ENCODE measurements at regions not wholly inside any gene's neighbourhood (a gene's known extent, or its start where the extent isn't known, plus 50 kb on each side); places are given as distances from the start of the nearest gene placed in this dataset.
"Not testable (repeated sequence)": the region's sequence is repeated elsewhere in the genome, so short reads cannot be mapped to it uniquely, and the experiment has no call there.

DNA sequence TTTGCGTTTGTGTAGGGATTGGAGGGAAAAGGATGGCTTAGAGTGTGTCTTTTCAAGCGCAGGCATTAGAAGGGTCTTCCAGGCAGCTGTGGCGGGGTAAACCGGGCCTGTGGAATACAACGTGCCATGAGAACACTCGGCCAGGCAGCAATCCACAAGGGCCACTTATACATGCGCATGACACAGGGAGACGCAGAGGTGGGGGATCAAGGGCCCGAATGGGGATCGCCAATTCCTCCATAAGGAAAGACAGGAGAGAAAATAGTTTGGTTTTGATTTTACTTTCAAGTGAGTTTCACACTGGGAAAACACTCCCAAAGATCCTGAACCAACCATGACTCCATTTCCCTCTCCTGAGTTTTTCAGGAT, 71.6 kb downstream of the SPRING1 start:
- Histone ChIP-seq H3K4me3 (replicated peaks; ENCODE audit: low read depth, low read length) (no peak overlapping the region), H3K27me3 (replicated peaks; ENCODE audit: control insufficient read depth, insufficient read depth, low read length) (no peaks in the 10 kb centered on the region; the same call in 1 of the 2 replicates), H3K36me3 (ENCODE audit: control insufficient read depth, insufficient read depth, low read length) (no peaks in the 10 kb centered on the region)
- DNase-seq (ENCODE audit: extremely low read depth, insufficient read length) = no peak
- no peak for TF ChIP-seq CTCF (IDR thresholded peaks at IDR 0.05; ENCODE audit: insufficient read depth, low read length, poor library complexity, severe bottlenecking)

- TF ChIP-seq CTCF (IDR thresholded peaks at IDR 0.05; ENCODE audit: insufficient read depth, low read length, poor library complexity, severe bottlenecking) = no peak
- Histone ChIP-seq H3K36me3 (ENCODE audit: control insufficient read depth, insufficient read depth, low read length) (no peaks in the 10 kb centered on the region), H3K27me3 (replicated peaks; ENCODE audit: control insufficient read depth, insufficient read depth, low read length) (no peaks in the 10 kb centered on the region; the same call in 1 of the 2 replicates), H3K4me3 (replicated peaks; ENCODE audit: low read depth, low read length) (no peak overlapping the region)
- DNase-seq (ENCODE audit: extremely low read depth, insufficient read length) = no peak
These were observed 72.1 kb downstream of the SPRING1 start for GRCh38 chr12:116665666-116666304.

DNA sequence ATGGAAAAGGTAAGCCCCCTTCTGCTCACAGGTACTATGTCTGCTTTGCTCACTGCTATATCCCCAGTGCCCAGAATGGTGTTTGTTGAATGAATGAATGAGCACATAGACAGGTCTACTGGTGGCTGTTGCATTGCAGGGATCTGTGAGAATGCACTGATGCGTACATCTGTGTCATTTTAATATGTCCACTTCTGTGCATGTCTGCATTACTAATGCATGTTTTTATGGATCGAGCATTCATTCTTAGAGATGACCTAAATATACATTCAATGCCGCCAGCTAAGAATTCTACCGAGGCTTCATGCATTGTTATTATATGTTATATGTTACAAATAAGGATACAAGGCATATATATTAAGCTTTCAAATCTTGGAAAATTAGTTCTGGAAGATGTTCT, 73.8 kb downstream of the SPRING1 start:
- DNase-seq (ENCODE audit: extremely low read depth, insufficient read length) = no peak
- TF ChIP-seq CTCF (IDR thresholded peaks at IDR 0.05; ENCODE audit: insufficient read depth, low read length, poor library complexity, severe bottlenecking) = no peak
- no peak overlapping the region for H3K4me3 ChIP-seq (replicated peaks; ENCODE audit: low read depth, low read length)
- H3K36me3 ChIP-seq (ENCODE audit: control insufficient read depth, insufficient read depth, low read length) = no peaks in the 10 kb centered on the region
- no peaks in the 10 kb centered on the region for H3K27me3 ChIP-seq (replicated peaks; ENCODE audit: control insufficient read depth, insufficient read depth, low read length)

DNA sequence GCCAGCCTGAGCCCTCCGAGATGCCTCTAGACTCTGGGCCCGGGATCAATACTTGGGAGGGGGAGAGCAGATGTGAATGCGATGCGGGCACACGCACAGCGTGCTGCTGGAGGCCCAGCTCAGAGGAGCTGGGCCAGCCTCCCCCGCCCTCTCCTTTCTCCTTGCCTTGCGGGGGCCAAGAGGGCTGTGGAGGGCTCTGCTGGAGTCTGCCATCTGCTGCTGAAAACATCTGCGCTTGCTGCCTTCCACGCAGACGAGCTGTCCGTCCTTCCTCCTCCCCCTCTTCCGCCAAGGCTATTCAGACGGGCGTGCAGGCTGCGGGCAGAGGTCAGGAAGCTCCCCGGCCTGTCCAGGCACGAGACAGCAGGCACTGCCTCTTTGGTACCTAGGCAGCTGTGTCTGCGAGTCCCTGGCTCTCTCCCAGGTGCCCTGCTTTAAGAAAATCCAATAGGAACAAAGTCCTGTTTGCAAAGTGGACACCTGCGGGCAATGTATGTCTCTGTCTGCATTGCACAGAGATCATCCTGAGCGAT, 75.2 kb downstream of the SPRING1 start:
- no peak for TF ChIP-seq CTCF (IDR thresholded peaks at IDR 0.05; ENCODE audit: insufficient read depth, low read length, poor library complexity, severe bottlenecking)
- Histone ChIP-seq H3K27me3 (replicated peaks; ENCODE audit: control insufficient read depth, insufficient read depth, low read length) (peaks cover 2% of the 10 kb centered on the region; the same call in 1 of the 2 replicates), H3K4me3 (replicated peaks; ENCODE audit: low read depth, low read length) (no peak overlapping the region), H3K36me3 (ENCODE audit: control insufficient read depth, insufficient read depth, low read length) (no peaks in the 10 kb centered on the region)
- DNase-seq (ENCODE audit: extremely low read depth, insufficient read length) = no peak

- Histone ChIP-seq H3K36me3 (ENCODE audit: control insufficient read depth, insufficient read depth, low read length) (no peaks in the 10 kb centered on the region), H3K4me3 (replicated peaks; ENCODE audit: low read depth, low read length) (no peak overlapping the region), H3K27me3 (replicated peaks; ENCODE audit: control insufficient read depth, insufficient read depth, low read length) (peaks cover 2% of the 10 kb centered on the region; the same call in 1 of the 2 replicates)
- no peak for DNase-seq (ENCODE audit: extremely low read depth, insufficient read length)
- TF ChIP-seq CTCF (IDR thresholded peaks at IDR 0.05; ENCODE audit: insufficient read depth, low read length, poor library complexity, severe bottlenecking) = no peak
These were observed 76.5 kb downstream of the SPRING1 start for GRCh38 chr12:116661341-116661740.

GRCh38 chr12:116660740-116661139, 77.1 kb downstream of the SPRING1 start:
- not testable (repeated sequence) for DNase-seq (ENCODE audit: extremely low read depth, insufficient read length)

More at GRCh38 chr12:116660740-116661139, 77.1 kb downstream of the SPRING1 start:
- H3K4me3 ChIP-seq (replicated peaks; ENCODE audit: low read depth, low read length); H3K36me3 ChIP-seq (ENCODE audit: control insufficient read depth, insufficient read depth, low read length); H3K27me3 ChIP-seq (replicated peaks; ENCODE audit: control insufficient read depth, insufficient read depth, low read length): not testable (repeated sequence)

Data from GM06990 (cell line).